HAP-1 (cell line): ENCODE measurements at regions not wholly inside any gene's neighbourhood (a gene's known extent, or its start where the extent isn't known, plus 50 kb on each side); places are given as distances from the start of the nearest gene placed in this dataset.

Source experiments
- DNase-seq, 2 experiments: peaks; one replicate each; pipeline ENCODE4 v3.0.0-alpha.2; 2016 to 2020; ENCODE audit warnings: low spot score in 2 of 2
- H3K27me3 ChIP-seq: fragments of 250-450 bp; sonication (Bioruptor Pico); 2 replicates; pipeline ENCODE4 v1.5.1; 2020; ENCODE audit warnings: low read depth, mild to moderate bottlenecking, moderate library complexity
- H3K36me3 ChIP-seq: fragments of 250-450 bp; sonication (Bioruptor Pico); replicated peaks from 2 replicates; pipeline ENCODE4 v1.5.1; 2020; ENCODE audit warnings: mild to moderate bottlenecking
- H3K4me1 ChIP-seq: fragments of 250-450 bp; sonication (Bioruptor Pico); 2 replicates; pipeline ENCODE4 v1.5.1; 2020; ENCODE audit warnings: mild to moderate bottlenecking
- H3K4me3 ChIP-seq: fragments of 250-450 bp; sonication (Bioruptor Pico); 2 replicates; pipeline ENCODE4 v1.5.1; 2020; ENCODE audit warnings: mild to moderate bottlenecking, moderate library complexity
- H3K9me3 ChIP-seq: fragments of 250-450 bp; sonication (Bioruptor Pico); 2 replicates; pipeline ENCODE4 v1.5.1; 2020; ENCODE audit warnings: mild to moderate bottlenecking, moderate library complexity
- in situ Hi-C: fragments of 300-500 bp; cut with MboI; formaldehyde crosslinking; loops from 3 replicates; pipeline ENCODE4 v1.14.3; 2020; ENCODE audit warnings: low sequenced_read_pairs, inconsistent platforms, mixed read lengths

GRCh38 chr10:47181052-47181849, 118.7 kb upstream of the GDF10 start:
- DNase-seq = no peak
- H3K9me3 ChIP-seq = no peaks in the 10 kb centered on the region
- in situ Hi-C loops = no loop called here
- H3K4me3 ChIP-seq = no peak overlapping the region
- H3K36me3 ChIP-seq = no peaks in the 10 kb centered on the region
- no peaks in the 10 kb centered on the region for H3K4me1 ChIP-seq
- no peaks in the 10 kb centered on the region for H3K27me3 ChIP-seq

GRCh38 chr10:47182934-47183703, 116.9 kb upstream of the GDF10 start:
- in situ Hi-C loops = no loop called here
- H3K27me3 ChIP-seq = no peaks in the 10 kb centered on the region
- DNase-seq = no peak

GRCh38 chr10:47183704-47184041, 116.3 kb upstream of the GDF10 start:
- H3K9me3 ChIP-seq = no peaks in the 10 kb centered on the region
- H3K36me3 ChIP-seq = no peaks in the 10 kb centered on the region
- in situ Hi-C loops = no loop called here
- H3K4me3 ChIP-seq = no peak overlapping the region
- no peaks in the 10 kb centered on the region for H3K4me1 ChIP-seq
- no peaks in the 10 kb centered on the region for H3K27me3 ChIP-seq
- DNase-seq = no peak

More at GRCh38 chr10:47182934-47183703, 116.9 kb upstream of the GDF10 start:
- Histone ChIP-seq H3K4me1 (no peaks in the 10 kb centered on the region), H3K36me3 (no peaks in the 10 kb centered on the region), H3K9me3 (no peaks in the 10 kb centered on the region), H3K4me3 (no peak overlapping the region)

- Histone ChIP-seq H3K27me3 (no peaks in the 10 kb centered on the region), H3K9me3 (no peaks in the 10 kb centered on the region), H3K4me1 (no peaks in the 10 kb centered on the region), H3K36me3 (no peaks in the 10 kb centered on the region), H3K4me3 (no peak overlapping the region)
- in situ Hi-C loops = no loop called here
- DNase-seq = no peak
Measured at GRCh38 chr10:47184273-47184672, 115.7 kb upstream of the GDF10 start.

- Histone ChIP-seq H3K4me3 (no peak overlapping the region), H3K36me3 (no peaks in the 10 kb centered on the region), H3K9me3 (no peaks in the 10 kb centered on the region), H3K27me3 (no peaks in the 10 kb centered on the region), H3K4me1 (no peaks in the 10 kb centered on the region)
- no peak for DNase-seq
- in situ Hi-C loops = no loop called here
Measured at GRCh38 chr10:47184724-47185330, 115.2 kb upstream of the GDF10 start.

GRCh38 chr10:47186941-47187340, 113.1 kb upstream of the GDF10 start:
- in situ Hi-C loops = no loop called here
- Histone ChIP-seq H3K27me3 (no peaks in the 10 kb centered on the region), H3K4me3 (no peak overlapping the region), H3K4me1 (no peaks in the 10 kb centered on the region), H3K36me3 (no peaks in the 10 kb centered on the region), H3K9me3 (no peaks in the 10 kb centered on the region)
- no peak for DNase-seq

- Histone ChIP-seq H3K4me1 (no peaks in the 10 kb centered on the region), H3K4me3 (no peak overlapping the region), H3K27me3 (no peaks in the 10 kb centered on the region), H3K36me3 (no peaks in the 10 kb centered on the region), H3K9me3 (no peaks in the 10 kb centered on the region)
- DNase-seq = no peak
- in situ Hi-C loops = no loop called here
Measured at GRCh38 chr10:47187592-47187991, 112.4 kb upstream of the GDF10 start.

- Histone ChIP-seq H3K9me3 (no peaks in the 10 kb centered on the region), H3K4me1 (no peaks in the 10 kb centered on the region), H3K36me3 (no peaks in the 10 kb centered on the region), H3K4me3 (no peak overlapping the region), H3K27me3 (no peaks in the 10 kb centered on the region)
- in situ Hi-C loops = no loop called here
- DNase-seq = no peak
Measured at GRCh38 chr10:47188156-47188555, 111.8 kb upstream of the GDF10 start.

- in situ Hi-C loops = no loop called here
- H3K36me3 ChIP-seq = no peaks in the 10 kb centered on the region
- no peak overlapping the region for H3K4me3 ChIP-seq
- H3K9me3 ChIP-seq = no peaks in the 10 kb centered on the region
- no peak for DNase-seq
- H3K4me1 ChIP-seq = no peaks in the 10 kb centered on the region
- H3K27me3 ChIP-seq = no peaks in the 10 kb centered on the region
Measured at GRCh38 chr10:47189802-47190201, 110.2 kb upstream of the GDF10 start.

GRCh38 chr10:47190301-47190700, 109.7 kb upstream of the GDF10 start:
- Histone ChIP-seq H3K4me1 (no peaks in the 10 kb centered on the region), H3K4me3 (no peak overlapping the region), H3K36me3 (no peaks in the 10 kb centered on the region), H3K9me3 (no peaks in the 10 kb centered on the region), H3K27me3 (no peaks in the 10 kb centered on the region)
- in situ Hi-C loops = no loop called here
- no peak for DNase-seq

GRCh38 chr10:47190802-47191450, 109.1 kb upstream of the GDF10 start:
- no peak for DNase-seq
- in situ Hi-C loops = no loop called here
- no peaks in the 10 kb centered on the region for H3K9me3 ChIP-seq
- no peak overlapping the region for H3K4me3 ChIP-seq
- no peaks in the 10 kb centered on the region for H3K4me1 ChIP-seq
- no peaks in the 10 kb centered on the region for H3K27me3 ChIP-seq
- H3K36me3 ChIP-seq = no peaks in the 10 kb centered on the region

- DNase-seq = no peak
- Histone ChIP-seq H3K4me1 (no peaks in the 10 kb centered on the region), H3K4me3 (no peak overlapping the region), H3K9me3 (no peaks in the 10 kb centered on the region), H3K27me3 (no peaks in the 10 kb centered on the region), H3K36me3 (no peaks in the 10 kb centered on the region)
- in situ Hi-C loops = no loop called here
Measured at GRCh38 chr10:47192273-47192672, 107.7 kb upstream of the GDF10 start.

- Histone ChIP-seq H3K27me3 (no peaks in the 10 kb centered on the region), H3K4me3 (no peak overlapping the region), H3K36me3 (no peaks in the 10 kb centered on the region), H3K9me3 (no peaks in the 10 kb centered on the region), H3K4me1 (no peaks in the 10 kb centered on the region)
- DNase-seq = no peak
- in situ Hi-C loops = no loop called here
Measured at GRCh38 chr10:47193666-47194065, 106.3 kb upstream of the GDF10 start.
